K562 (cell line): ENCODE measurements at regions not wholly inside any gene's neighbourhood (a gene's known extent, or its start where the extent isn't known, plus 50 kb on each side); places are given as distances from the start of the nearest gene placed in this dataset.

Experiments
- ATAC-seq: fragments of 200-7000 bp; cut with Tn5 transposase; 3 replicates; pipeline ENCODE4 v1.9.1; 2020; ENCODE audit warnings: moderate library complexity
- BruUV-seq: library from RNA; stranded (reverse); fragments of 400-500 nt; replicated peaks from 2 replicates; lab custom pipeline; 2021; lab: Mats Ljungman, UMichigan
- CTCF ChIA-PET: fragments of 300-600 bp; formaldehyde crosslinking; extraction: SDS; loops from one replicate; lab custom pipeline; 2021; ENCODE audit warnings: low intra/inter-chr PET ratio; lab: Yijun Ruan, JAX
- POLR2A ChIA-PET: fragments of 300-600, 350-650 bp; sonication (Branson Sonifier 250); formaldehyde crosslinking; extraction: SDS; loops from one replicate; lab custom pipeline; 2021; ENCODE audit warnings: antibody characterized with exemption, inconsistent platforms; lab: Yijun Ruan, JAX
- DNase-seq, 4 experiments: peaks; one replicate each; pipeline versions ENCODE4 v3.0.0 to v3.0.0-alpha.2; 2011 to 2018; ENCODE audit warnings: low spot score in 3 of 4, mixed read lengths in 3 of 4; ENCODE audit errors: extremely low read depth in 1 of 4
- FAIRE-seq: peaks from 2 replicates; lab custom pipeline; 2011; peaks lifted over from hg19 to GRCh38; lab: Jason Lieb, UNC
- H2AFZ ChIP-seq: 2 replicates; pipeline ENCODE4 v1.6.0; 2011; ENCODE audit warnings: low read depth, low read length, control low read depth, inconsistent platforms
- H3K27ac ChIP-seq: fragments of 200-600 bp; 3 replicates; pipeline ENCODE4 v1.8.0; 2011; ENCODE audit warnings: low read depth, mild to moderate bottlenecking, control low read depth, inconsistent platforms, low read length, moderate library complexity, mixed read lengths; ENCODE audit errors: extremely low read depth
- H3K27me3 ChIP-seq, 2 experiments: fragments of 300-600 bp in 1 of 2; 2 replicates in 1 of 2; 3 replicates in 1 of 2; pipeline versions ENCODE4 v1.6.0 to v1.8.0; 2011; ENCODE audit warnings: inconsistent platforms in 2 of 2, low read length in 2 of 2, mild to moderate bottlenecking in 1 of 2, mixed read lengths in 1 of 2, moderate library complexity in 1 of 2; ENCODE audit not compliant: control insufficient read depth in 2 of 2, insufficient read depth in 2 of 2
- H3K36me3 ChIP-seq: fragments of 300-600 bp; 3 replicates; pipeline ENCODE4 v1.8.0; 2011; ENCODE audit warnings: mild to moderate bottlenecking, low read length, inconsistent platforms; ENCODE audit not compliant: control insufficient read depth, insufficient read depth
- H3K4me1 ChIP-seq, 2 experiments: fragments of 200-600 bp in 1 of 2; replicated peaks in 1 of 2; 2 replicates in 1 of 2; 3 replicates in 1 of 2; pipeline versions ENCODE4 v1.5.1 to v1.8.0; 2011; ENCODE audit warnings: inconsistent platforms in 2 of 2, low read length in 2 of 2, mild to moderate bottlenecking in 1 of 2, mixed read lengths in 1 of 2, moderate library complexity in 1 of 2; ENCODE audit not compliant: control insufficient read depth in 2 of 2, insufficient read depth in 2 of 2
- H3K4me2 ChIP-seq: 2 replicates; pipeline ENCODE4 v1.6.1; 2011; ENCODE audit warnings: low read length, control low read depth, inconsistent platforms, mixed read lengths; ENCODE audit not compliant: insufficient read depth
- H3K4me3 ChIP-seq: fragments of 200-600 bp; sonication (generic), shearing (Covaris generic); 2 replicates; pipeline ENCODE4 v1.5.1; 2016; ENCODE audit warnings: control low read depth, inconsistent platforms
- H3K79me2 ChIP-seq: fragments of 200-600 bp; 3 replicates; pipeline ENCODE4 v1.8.0; 2011; ENCODE audit warnings: low read length, inconsistent platforms; ENCODE audit not compliant: control insufficient read depth, insufficient read depth
- H3K9ac ChIP-seq, 2 experiments: 2 replicates each; pipeline versions ENCODE4 v1.6.0 to v1.6.1; 2011; ENCODE audit warnings: low read depth in 2 of 2, low read length in 2 of 2, control low read depth in 1 of 2, inconsistent platforms in 1 of 2, mild to moderate bottlenecking in 1 of 2, mixed read lengths in 1 of 2; ENCODE audit not compliant: insufficient read depth in 1 of 2
- H3K9me1 ChIP-seq: one replicate; pipeline ENCODE4 v1.6.0; 2011; ENCODE audit warnings: inconsistent platforms, mild to moderate bottlenecking, low read length, moderate library complexity; ENCODE audit not compliant: control insufficient read depth, insufficient read depth
- H3K9me3 ChIP-seq: replicated peaks from 2 replicates; pipeline ENCODE4 v1.5.1; 2011; ENCODE audit warnings: low read depth, low read length, inconsistent platforms; ENCODE audit not compliant: control insufficient read depth, insufficient read depth
- H4K20me1 ChIP-seq: replicated peaks from 2 replicates; pipeline ENCODE4 v1.6.1; 2011; ENCODE audit warnings: low read length, inconsistent platforms, mixed read lengths; ENCODE audit not compliant: control insufficient read depth, insufficient read depth
- BACH1 ChIP-seq: fragments of 200-800 bp; sonication (Bioruptor generic); IDR thresholded peaks from 2 replicates; pipeline ENCODE4 v1.6.1; 2016; ENCODE audit warnings: missing genetic modification characterization, missing compliant biosample characterization
- CAMTA2 ChIP-seq: fragments of 250-450 bp; sonication (Bioruptor Pico); conservative IDR thresholded peaks from 2 replicates; pipeline ENCODE4 v1.5.1; 2022
- CCAR2 ChIP-seq: fragments of 200-400 bp; formaldehyde crosslinking; IDR thresholded peaks from 2 replicates; pipeline ENCODE4 v1.6.1; 2017; ENCODE audit warnings: mild to moderate bottlenecking, low read depth, low read length
- CTBP1 ChIP-seq: fragments of 450-650 bp; IDR thresholded peaks from 2 replicates; pipeline ENCODE4 v1.6.1; 2016; ENCODE audit warnings: borderline replicate concordance
- DIDO1 ChIP-seq: fragments of 450-650 bp; IDR thresholded peaks from 2 replicates; pipeline ENCODE4 v1.6.1; 2016; ENCODE audit warnings: low read depth, missing biosample characterization, missing genetic modification characterization
- ETV1 ChIP-seq: fragments of 450-650 bp; conservative IDR thresholded peaks from 2 replicates; pipeline ENCODE4 v1.6.1; 2016; ENCODE audit warnings: missing genetic modification characterization, control low read depth, low read depth, missing compliant biosample characterization
- FOSL1 ChIP-seq: fragments of 200-800 bp; sonication (Bioruptor generic); conservative IDR thresholded peaks from 2 replicates; pipeline ENCODE4 v1.6.1; 2016; ENCODE audit warnings: missing genetic modification characterization, missing compliant biosample characterization
- FOXK1 ChIP-seq: sonication (generic); formaldehyde crosslinking; IDR thresholded peaks from 2 replicates; pipeline ENCODE4 v1.8.0; 2022; ENCODE audit warnings: missing genetic modification reagents, mild to moderate bottlenecking, borderline replicate concordance
- NBN ChIP-seq: fragments of 450-650 bp; IDR thresholded peaks from 2 replicates; pipeline ENCODE4 v1.6.1; 2016; ENCODE audit warnings: low read depth, mild to moderate bottlenecking
- NR2F6 ChIP-seq: fragments of 450-650 bp; formaldehyde crosslinking; IDR thresholded peaks from 2 replicates; pipeline ENCODE4 v1.4.0; 2020; ENCODE audit warnings: mild to moderate bottlenecking
- RCOR1 ChIP-seq, 2 experiments: IDR thresholded peaks; 2 replicates each; pipeline ENCODE4 v1.6.1; 2012; ENCODE audit warnings: low read depth in 2 of 2, low read length in 2 of 2, borderline replicate concordance in 1 of 2, improper control_type of control experiment in 1 of 2
- SRF ChIP-seq, 2 experiments: fragments of 250-450, 450-650 bp in 1 of 2; sonication (Bioruptor Pico) in 1 of 2; sonication (generic) in 1 of 2; formaldehyde crosslinking; IDR thresholded peaks; 2 replicates each; pipeline versions ENCODE4 v1.5.0 to v1.5.1; 2020 to 2022; ENCODE audit warnings: mild to moderate bottlenecking in 1 of 2, missing genetic modification reagents in 1 of 2
- STAT6 ChIP-seq: sonication (generic); formaldehyde crosslinking; IDR thresholded peaks from 2 replicates; pipeline ENCODE4 v1.8.1; 2023; ENCODE audit warnings: mild to moderate bottlenecking, missing genetic modification reagents
- TEAD2 ChIP-seq: fragments of 450-650 bp; IDR thresholded peaks from 2 replicates; pipeline ENCODE4 v1.6.1; 2016; ENCODE audit warnings: missing genetic modification characterization, control low read depth, missing compliant biosample characterization
- THRAP3 ChIP-seq: fragments of 450-650 bp; IDR thresholded peaks from 2 replicates; pipeline ENCODE4 v1.6.1; 2016; ENCODE audit warnings: mild to moderate bottlenecking, inconsistent platforms, borderline replicate concordance
- VEZF1 ChIP-seq: fragments of 200-800 bp; sonication (Bioruptor generic); IDR thresholded peaks from 2 replicates; pipeline ENCODE4 v1.6.1; 2017; ENCODE audit warnings: missing genetic modification characterization, missing compliant biosample characterization
- ZNF384 ChIP-seq: IDR thresholded peaks from 2 replicates; pipeline ENCODE4 v1.6.1; 2012; ENCODE audit warnings: low read depth, low read length, improper control_type of control experiment
- ZNF436 ChIP-seq: fragments of 250-450, 450-650 bp; sonication (Bioruptor Pico); formaldehyde crosslinking; IDR thresholded peaks from 2 replicates; pipeline ENCODE4 v1.7.0; 2020; ENCODE audit warnings: mild to moderate bottlenecking
- ZNF445 ChIP-seq: fragments of 250-450 bp; sonication (Bioruptor Pico); IDR thresholded peaks from 2 replicates; pipeline ENCODE4 v1.4.0; 2020; ENCODE audit warnings: low read depth, mild to moderate bottlenecking, moderate library complexity
- WGBS: fragments of 100-300 bp; shearing (Covaris generic); methylation state at CpG from one replicate; pipeline ENCODE4 v1.1.6; 2016; ENCODE audit warnings: low coverage, mixed read lengths; ENCODE audit not compliant: insufficient coverage; ENCODE audit errors: missing lambda C conversion rate; 5-methylcytosine and 5-hydroxymethylcytosine counted together
- in situ Hi-C: fragments of 300-500 bp; cut with MboI; formaldehyde crosslinking; loops from 4 replicates; pipeline ENCODE4 v1.15.0; 2018; ENCODE audit warnings: inconsistent platforms, mixed read lengths
- intact Hi-C: fragments of 100-400 bp; cut with micrococcal nuclease; formaldehyde crosslinking; loops from 2 replicates; pipeline ENCODE4 v1.14.2; 2022

DNA sequence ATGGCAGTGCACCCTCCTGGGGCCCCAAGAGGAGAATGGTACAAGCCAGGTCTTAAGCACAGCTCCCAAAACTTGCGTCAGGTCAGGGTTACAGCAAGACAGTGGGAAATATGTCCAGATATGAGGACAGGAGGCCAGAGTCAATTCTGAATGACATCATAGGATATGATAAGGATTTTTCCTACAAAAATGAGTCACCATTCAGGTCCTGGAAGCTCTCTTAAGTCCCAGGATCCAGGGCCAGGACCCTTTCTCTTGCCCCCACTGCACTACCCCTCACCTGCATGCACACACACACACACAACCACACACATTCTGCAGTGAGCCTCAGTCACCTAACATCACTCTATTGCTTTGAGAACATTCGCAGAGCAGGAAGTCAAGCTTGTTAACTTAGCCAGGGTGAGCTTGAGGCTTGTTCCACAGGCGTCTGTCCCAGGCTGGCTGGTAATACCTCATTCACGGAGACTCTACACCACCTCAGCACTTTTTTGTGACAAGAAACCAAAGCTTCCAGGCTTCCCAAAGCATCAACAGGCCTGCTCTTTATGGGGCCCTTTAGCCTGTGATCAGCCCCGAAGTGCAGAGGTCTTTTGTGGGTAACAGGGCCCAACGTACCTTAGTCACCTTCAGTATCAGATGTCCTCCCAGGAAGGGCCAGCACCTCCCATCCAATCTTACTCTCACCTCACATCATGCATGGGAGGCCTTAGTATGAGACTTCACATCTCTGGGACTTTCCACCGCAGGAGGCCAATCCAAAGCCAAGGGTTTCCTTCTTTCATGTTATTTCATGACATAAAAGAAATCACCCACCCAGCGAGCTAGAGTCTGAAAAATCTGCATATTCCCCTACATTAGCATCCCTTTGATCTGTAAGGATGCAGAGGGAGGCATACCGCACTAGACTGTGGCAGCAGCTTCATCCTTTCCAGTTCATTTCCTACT lies 74.0 kb upstream of the LIPC start:
- Histone ChIP-seq H2AFZ (peak overlapping the region; percentile 81), H3K4me3 (no peak overlapping the region), H3K79me2 (no peaks in the 10 kb centered on the region), H3K4me1 (peaks cover under 1 to 27% of the 10 kb centered on the region in 2 experiments; a peak in 4 of 5 replicates), H3K27me3 (no peaks in the 10 kb centered on the region), H3K9me1 (no peaks in the 10 kb centered on the region), H3K27ac (peak overlapping the region; percentile 37; the same call in 1 of the 3 replicates), H3K9ac (no peak overlapping the region), H3K4me2 (peak overlapping the region; percentile 18; the same call in 1 of the 2 replicates), H3K9me3 (no peaks in the 10 kb centered on the region), H4K20me1 (no peaks in the 10 kb centered on the region), H3K36me3 (no peaks in the 10 kb centered on the region)
- DNase-seq (peak in 2 of 4 experiments; percentile 43), FAIRE-seq (peak; percentile 58), ATAC-seq (peak; percentile 20)
- CTCF ChIA-PET, result no interaction called here
- 55% methylated on average over 9 of the region's 9 CpGs for WGBS
- no TSS peak for BruUV-seq
- POLR2A ChIA-PET, result interaction anchor here (0.6 to 1.7 kb wide), 5 partner anchors 13 to 111 kb away, joined by 3 to 6 read pairs (median 3); no protein-coding TSS in a partner anchor
- intact Hi-C loops (no loop called here), in situ Hi-C loops (no loop called here)
- TF ChIP-seq ZNF436 (CRISPR knock-in tag), result no peak
- no peak for TF ChIP-seq THRAP3
- TF ChIP-seq BACH1 (tag), result peak; percentile 40; the same call in 1 of the 2 replicates
- no peak for TF ChIP-seq CAMTA2 (CRISPR knock-in tag)
- TF ChIP-seq FOSL1 (tag), result peak; percentile 96
- no peak for TF ChIP-seq NBN
- TF ChIP-seq DIDO1, result 0 out of 2 replicates have a peak, but pooled peaks have one; percentile 13
- 0 out of 2 replicates have a peak, but pooled peaks have one; percentile 15 for TF ChIP-seq ETV1
- TF ChIP-seq CTBP1, result no peak
- no peak for TF ChIP-seq STAT6 (CRISPR knock-in tag)
- TF ChIP-seq SRF (CRISPR knock-in tag; IDR thresholded peaks at IDR 0.05), result no peak
- TF ChIP-seq NR2F6 (CRISPR knock-in tag), result no peak
- no peak for TF ChIP-seq FOXK1 (CRISPR knock-in tag)
- TF ChIP-seq VEZF1 (CRISPR knock-in tag), result no peak
- TF ChIP-seq TEAD2 (tag), result no peak
- TF ChIP-seq CCAR2, result no peak
- no peak for TF ChIP-seq ZNF384
- TF ChIP-seq RCOR1 (IDR thresholded peaks at IDR 0.05; ENCODE audit: borderline replicate concordance in 1 of 2, low read depth in 2 of 2, low read length in 2 of 2), result no peak
- TF ChIP-seq ZNF445 (CRISPR knock-in tag), result no peak
